GM12878 (cell line): ENCODE measurements at regions not wholly inside any gene's neighbourhood (a gene's known extent, or its start where the extent isn't known, plus 50 kb on each side); places are given as distances from the start of the nearest gene placed in this dataset.

Experiments
- ATAC-seq: fragments of 200-7000 bp; cut with Tn5 transposase; 3 replicates; pipeline ENCODE4 v1.9.1; 2020; ENCODE audit warnings: mild to moderate bottlenecking, moderate library complexity
- BruUV-seq: library from RNA; stranded (reverse); fragments of 400-500 nt; replicated peaks from 2 replicates; lab custom pipeline; 2021; lab: Mats Ljungman, UMichigan
- CTCF ChIA-PET: fragments of 300-600 bp; sonication (Branson Sonifier 250); formaldehyde crosslinking; extraction: SDS; loops from one replicate; lab custom pipeline; 2021; ENCODE audit warnings: inconsistent platforms; lab: Yijun Ruan, JAX
- POLR2A ChIA-PET: fragments of 350-600 bp; formaldehyde crosslinking; extraction: SDS; loops from one replicate; lab custom pipeline; 2021; ENCODE audit warnings: inconsistent platforms; lab: Charles Lee
- RAD21 ChIA-PET: fragments of 300-600 bp; sonication (Branson Sonifier 250); formaldehyde crosslinking; loops from one replicate; lab custom pipeline; 2023; ENCODE audit warnings: antibody characterized with exemption; ENCODE audit not compliant: unreplicated experiment; lab: Charles Lee
- SMC1A ChIA-PET: fragments of 300-600 bp; sonication (Branson Sonifier 250); formaldehyde crosslinking; loops from one replicate; lab custom pipeline; 2023; ENCODE audit not compliant: unreplicated experiment, uncharacterized antibody; lab: Charles Lee
- DNase-seq: peaks from one replicate; pipeline ENCODE4 v3.0.0-alpha.2; 2011; ENCODE audit warnings: low read depth, low spot score
- FAIRE-seq: peaks from 3 replicates; lab custom pipeline; 2011; peaks lifted over from hg19 to GRCh38; lab: Jason Lieb, UNC
- H2AFZ ChIP-seq: 2 replicates; pipeline ENCODE4 v1.6.0; 2011; ENCODE audit warnings: low read depth, low read length, control low read depth; ENCODE audit not compliant: control insufficient read depth
- H3K27ac ChIP-seq: 2 replicates; pipeline ENCODE4 v1.5.1; 2011; ENCODE audit warnings: control low read depth; ENCODE audit not compliant: control insufficient read depth, insufficient read depth
- H3K27me3 ChIP-seq, 2 experiments: replicated peaks in 1 of 2; 2 replicates each; pipeline versions ENCODE4 v1.6.0 to v1.6.1; 2011; ENCODE audit warnings: low read length in 1 of 2; ENCODE audit not compliant: control insufficient read depth in 2 of 2, insufficient read depth in 2 of 2
- H3K36me3 ChIP-seq, 2 experiments: 2 replicates each; pipeline ENCODE4 v1.5.1; 2011; ENCODE audit warnings: low read length in 1 of 2; ENCODE audit not compliant: control insufficient read depth in 2 of 2, insufficient read depth in 2 of 2
- H3K4me1 ChIP-seq: 2 replicates; pipeline ENCODE4 v1.6.1; 2011; ENCODE audit warnings: mild to moderate bottlenecking, low read length, moderate library complexity, mixed read lengths; ENCODE audit not compliant: control insufficient read depth, insufficient read depth
- H3K4me2 ChIP-seq: 2 replicates; pipeline ENCODE4 v1.6.0; 2011; ENCODE audit warnings: control low read depth; ENCODE audit not compliant: control insufficient read depth, insufficient read depth
- H3K4me3 ChIP-seq: fragments of 200-600 bp; sonication (generic); 2 replicates; pipeline ENCODE4 v1.5.1; 2016
- H3K79me2 ChIP-seq: 2 replicates; pipeline ENCODE4 v1.6.0; 2011; ENCODE audit warnings: low read length; ENCODE audit not compliant: control insufficient read depth, insufficient read depth
- H3K9ac ChIP-seq: 2 replicates; pipeline ENCODE4 v1.8.0; 2011; ENCODE audit warnings: low read length, control low read depth, mixed read lengths; ENCODE audit not compliant: control insufficient read depth, insufficient read depth
- H3K9me3 ChIP-seq: replicated peaks from 3 replicates; pipeline ENCODE4 v1.5.1; 2011; ENCODE audit warnings: mild to moderate bottlenecking, low read length; ENCODE audit not compliant: control insufficient read depth, insufficient read depth
- H4K20me1 ChIP-seq: 2 replicates; pipeline ENCODE4 v1.6.0; 2011; ENCODE audit not compliant: control insufficient read depth, insufficient read depth
- BCL11A ChIP-seq: IDR thresholded peaks from 2 replicates; pipeline ENCODE4 v1.6.1; 2011; ENCODE audit warnings: low read depth, low read length
- CREB1 ChIP-seq: IDR thresholded peaks from 2 replicates; pipeline ENCODE4 v1.6.1; 2012; ENCODE audit warnings: low read depth, mild to moderate bottlenecking, inconsistent platforms
- IKZF2 ChIP-seq, 2 experiments: fragments of 450-650 bp; IDR thresholded peaks; 2 replicates each; pipeline ENCODE4 v1.6.1; 2017; ENCODE audit warnings: mild to moderate bottlenecking in 2 of 2, moderate library complexity in 2 of 2
- IRF4 ChIP-seq: IDR thresholded peaks from 2 replicates; pipeline ENCODE4 v1.6.1; 2011; ENCODE audit warnings: low read depth, low read length
- JUND ChIP-seq: IDR thresholded peaks from 2 replicates; pipeline ENCODE4 v1.6.1; 2012; ENCODE audit warnings: low read depth, mild to moderate bottlenecking, low read length, improper control_type of control experiment, moderate library complexity
- MEF2A ChIP-seq: IDR thresholded peaks from 2 replicates; pipeline ENCODE4 v1.6.1; 2011; ENCODE audit warnings: low read depth, mild to moderate bottlenecking, low read length, moderate library complexity; ENCODE audit not compliant: insufficient read depth
- MXI1 ChIP-seq: fragments of 150-350 bp; IDR thresholded peaks from 2 replicates; pipeline ENCODE4 v1.6.1; 2011; ENCODE audit warnings: low read depth, mild to moderate bottlenecking, inconsistent platforms, low read length, improper control_type of control experiment
- NFYA ChIP-seq: IDR thresholded peaks from 2 replicates; pipeline ENCODE4 v1.6.1; 2011; ENCODE audit warnings: low read depth, mild to moderate bottlenecking, low read length, improper control_type of control experiment, borderline replicate concordance
- NR2F1 ChIP-seq: fragments of 450-650 bp; conservative IDR thresholded peaks from 2 replicates; pipeline ENCODE4 v1.6.1; 2017; ENCODE audit warnings: mild to moderate bottlenecking
- SMAD1 ChIP-seq: fragments of 450-650 bp; IDR thresholded peaks from 2 replicates; pipeline ENCODE4 v1.6.1; 2018; ENCODE audit warnings: mild to moderate bottlenecking, low read depth; ENCODE audit not compliant: partially characterized antibody
- SMARCA5 ChIP-seq: fragments of 450-650 bp; IDR thresholded peaks from 2 replicates; pipeline ENCODE4 v1.6.1; 2017; ENCODE audit warnings: mild to moderate bottlenecking
- SUPT20H ChIP-seq: IDR thresholded peaks from 2 replicates; pipeline ENCODE4 v1.6.1; 2011; ENCODE audit warnings: low read depth, mild to moderate bottlenecking, low read length, moderate library complexity, borderline replicate concordance; ENCODE audit not compliant: control insufficient read depth
- ZNF24 ChIP-seq: fragments of 450-650 bp; IDR thresholded peaks from 2 replicates; pipeline ENCODE4 v1.6.1; 2017; ENCODE audit warnings: antibody characterized with exemption, mild to moderate bottlenecking
- WGBS: methylation state at CpG from one replicate; pipeline ENCODE4 v1.1.6; 2016; ENCODE audit warnings: low lambda C conversion rate; ENCODE audit not compliant: insufficient replicate concordance, insufficient coverage; ENCODE audit errors: missing lambda C conversion rate; 5-methylcytosine and 5-hydroxymethylcytosine counted together
- in situ Hi-C: fragments of 300-500 bp; cut with MboI; formaldehyde crosslinking; loops from 9 replicates; pipeline ENCODE4 v1.14.3; 2018; ENCODE audit warnings: mixed read lengths
- intact Hi-C: fragments of 100-400 bp; cut with micrococcal nuclease; formaldehyde crosslinking; loops from one replicate; pipeline ENCODE4 v1.14.2; 2022; ENCODE audit not compliant: unreplicated experiment

- Histone ChIP-seq H3K79me2 (no peaks in the 10 kb centered on the region), H3K4me2 (no peak overlapping the region), H3K4me3 (no peak overlapping the region), H3K27ac (no peak overlapping the region), H3K36me3 (no peaks in the 10 kb centered on the region), H3K9me3 (no peaks in the 10 kb centered on the region), H2AFZ (no peak overlapping the region), H3K27me3 (no peaks in the 10 kb centered on the region), H3K4me1 (no peaks in the 10 kb centered on the region), H4K20me1 (no peaks in the 10 kb centered on the region), H3K9ac (no peak overlapping the region)
- ATAC-seq, result no peak
- 100% methylated on average over 1 of the region's 1 CpG for WGBS
- no peak for FAIRE-seq
- DNase-seq, result no peak
- intact Hi-C loops, result no loop called here
- RAD21 ChIA-PET, result no interaction called here
- SMC1A ChIA-PET, result interaction anchor here (0.6 kb wide), 1 partner anchor 94 kb away, joined by 3 read pairs; no protein-coding TSS in a partner anchor
- in situ Hi-C loops, result no loop called here
- BruUV-seq, result no TSS peak
- POLR2A ChIA-PET, result no interaction called here
- TF ChIP-seq MXI1 (no peak), IRF4 (no peak), SUPT20H (no peak), SMAD1 (no peak), IKZF2 (IDR thresholded peaks at IDR 0.05) (no peak), MEF2A (no peak), ZNF24 (no peak), CREB1 (no peak), SMARCA5 (no peak), BCL11A (no peak), JUND (no peak), NR2F1 (no peak), NFYA (no peak)
- CTCF ChIA-PET, result interaction anchor here (0.8 kb wide), 1 partner anchor 112 kb away, joined by 3 read pairs; no protein-coding TSS in a partner anchor
Measured at GRCh38 chr4:35246493-35246892, 997.8 kb downstream of the ARAP2 start.
